IMR-90 (cell line): ENCODE measurements at regions not wholly inside any gene's neighbourhood (a gene's known extent, or its start where the extent isn't known, plus 50 kb on each side); places are given as distances from the start of the nearest gene placed in this dataset.

ENCODE experiments used
- ATAC-seq: fragments of 200-7000 bp; cut with Tn5 transposase; 2 replicates; pipeline ENCODE4 v1.9.1; 2020; ENCODE audit warnings: low read depth, mild to moderate bottlenecking, moderate library complexity
- BruUV-seq: library from RNA; stranded (reverse); fragments of 400-500 nt; replicated peaks from 2 replicates; lab custom pipeline; 2021; lab: Mats Ljungman, UMichigan
- CTCF ChIA-PET: fragments of 300-600 bp; formaldehyde crosslinking; extraction: SDS; loops from one replicate; lab custom pipeline; 2021; ENCODE audit warnings: antibody characterized with exemption; lab: Yijun Ruan, JAX
- POLR2A ChIA-PET: fragments of 300-600 bp; sonication (Branson Sonifier 250); formaldehyde crosslinking; loops from one replicate; lab custom pipeline; 2022; ENCODE audit warnings: antibody characterized with exemption; ENCODE audit not compliant: unreplicated experiment; lab: Charles Lee
- DNase-seq: peaks from one replicate; pipeline ENCODE4 v3.0.0; 2013
- H2AFZ ChIP-seq: replicated peaks from 2 replicates; pipeline ENCODE3; 2013; ENCODE audit warnings: low read length, mild to moderate bottlenecking; ENCODE audit not compliant: poor library complexity
- H2AK5ac ChIP-seq: 2 replicates; pipeline ENCODE4 v1.6.1; 2013; ENCODE audit warnings: low read depth, low read length, inconsistent platforms
- H2AK9ac ChIP-seq: replicated peaks from 2 replicates; pipeline ENCODE3; 2013; ENCODE audit warnings: mild to moderate bottlenecking, low read depth, low read length, moderate library complexity; ENCODE audit not compliant: poor library complexity
- H2BK120ac ChIP-seq: 2 replicates; pipeline ENCODE4 v1.6.1; 2013; ENCODE audit warnings: low read depth, low read length, inconsistent platforms
- H2BK15ac ChIP-seq: 3 replicates; pipeline ENCODE4 v1.6.1; 2013; ENCODE audit warnings: low read depth, low read length, inconsistent platforms
- H2BK20ac ChIP-seq: 2 replicates; pipeline ENCODE4 v1.6.1; 2013; ENCODE audit warnings: low read depth, mild to moderate bottlenecking, inconsistent platforms, low read length, moderate library complexity
- H2BK5ac ChIP-seq: 2 replicates; pipeline ENCODE4 v1.6.1; 2013; ENCODE audit warnings: mild to moderate bottlenecking, low read depth, low read length, inconsistent platforms; ENCODE audit not compliant: poor library complexity, severe bottlenecking
- H3K14ac ChIP-seq: replicated peaks from 2 replicates; pipeline ENCODE4 v1.6.1; 2013; ENCODE audit warnings: low read depth, low read length, inconsistent platforms
- H3K18ac ChIP-seq: 2 replicates; pipeline ENCODE4 v1.6.1; 2013; ENCODE audit warnings: low read depth, low read length, control low read depth
- H3K23ac ChIP-seq: 2 replicates; pipeline ENCODE4 v1.6.1; 2013; ENCODE audit warnings: low read depth, low read length, inconsistent platforms
- H3K27ac ChIP-seq: 2 replicates; pipeline ENCODE4 v1.5.1; 2013; ENCODE audit warnings: mild to moderate bottlenecking, control low read depth, low read length; ENCODE audit not compliant: insufficient read depth
- H3K27me3 ChIP-seq: 2 replicates; pipeline ENCODE4 v1.6.1; 2013; ENCODE audit warnings: low read length; ENCODE audit not compliant: control insufficient read depth, insufficient read depth
- H3K36me3 ChIP-seq: 2 replicates; pipeline ENCODE4 v1.6.1; 2013; ENCODE audit warnings: low read length, mixed read lengths; ENCODE audit not compliant: control insufficient read depth, insufficient read depth
- H3K4ac ChIP-seq: 2 replicates; pipeline ENCODE4 v1.6.1; 2013; ENCODE audit warnings: low read depth, low read length, inconsistent platforms
- H3K4me1 ChIP-seq: 2 replicates; pipeline ENCODE4 v1.6.1; 2013; ENCODE audit warnings: low read length, mixed read lengths; ENCODE audit not compliant: control insufficient read depth, insufficient read depth
- H3K4me2 ChIP-seq: 2 replicates; pipeline ENCODE4 v1.6.1; 2013; ENCODE audit warnings: low read depth, mild to moderate bottlenecking, control low read depth, low read length, moderate library complexity
- H3K4me3 ChIP-seq: 2 replicates; pipeline ENCODE4 v1.5.1; 2013; ENCODE audit warnings: low read depth, mild to moderate bottlenecking, control low read depth, low read length, moderate library complexity; ENCODE audit not compliant: insufficient read depth
- H3K56ac ChIP-seq: 2 replicates; pipeline ENCODE4 v1.6.1; 2013; ENCODE audit warnings: low read length, inconsistent platforms; ENCODE audit not compliant: insufficient read depth; ENCODE audit errors: extremely low read depth
- H3K79me1 ChIP-seq, 2 experiments: 2 replicates each; pipeline ENCODE4 v1.6.1; 2013; ENCODE audit warnings: low read length in 2 of 2, inconsistent platforms in 1 of 2, low read depth in 1 of 2
- H3K9ac ChIP-seq: 2 replicates; pipeline ENCODE4 v1.6.1; 2013; ENCODE audit warnings: low read depth, low read length, control low read depth
- H3K9me1 ChIP-seq: 2 replicates; pipeline ENCODE4 v1.6.1; 2013; ENCODE audit warnings: low read length, inconsistent platforms; ENCODE audit not compliant: insufficient read depth
- H3K9me3 ChIP-seq: 2 replicates; pipeline ENCODE4 v1.6.1; 2013; ENCODE audit warnings: low read length; ENCODE audit not compliant: control insufficient read depth, insufficient read depth
- H4K20me1 ChIP-seq: 2 replicates; pipeline ENCODE4 v1.6.1; 2013; ENCODE audit warnings: low read length, inconsistent platforms; ENCODE audit not compliant: insufficient read depth
- H4K5ac ChIP-seq: 2 replicates; pipeline ENCODE4 v1.6.1; 2013; ENCODE audit warnings: mild to moderate bottlenecking, low read depth, low read length, control low read depth
- H4K8ac ChIP-seq, 2 experiments: 2 replicates each; pipeline ENCODE4 v1.6.1; 2013; ENCODE audit warnings: low read depth in 2 of 2, low read length in 2 of 2, control low read depth in 1 of 2, inconsistent platforms in 1 of 2
- H4K91ac ChIP-seq: 2 replicates; pipeline ENCODE4 v1.6.1; 2013; ENCODE audit warnings: low read depth, low read length, inconsistent platforms; ENCODE audit not compliant: insufficient read depth
- CEBPB ChIP-seq: IDR thresholded peaks from 2 replicates; pipeline ENCODE4 v1.6.1; 2012; ENCODE audit warnings: low read depth, low read length, improper control_type of control experiment
- CTCF ChIP-seq: conservative IDR thresholded peaks from 2 replicates; pipeline ENCODE4 v1.5.1; 2012; ENCODE audit warnings: mild to moderate bottlenecking, low read depth, low read length, improper control_type of control experiment
- MAZ ChIP-seq: IDR thresholded peaks from 2 replicates; pipeline ENCODE4 v1.6.1; 2012; ENCODE audit warnings: low read depth, mild to moderate bottlenecking, low read length, improper control_type of control experiment, moderate library complexity, borderline replicate concordance
- RAD21 ChIP-seq: IDR thresholded peaks from 2 replicates; pipeline ENCODE4 v1.6.1; 2012; ENCODE audit warnings: low read length, improper control_type of control experiment
- RFX5 ChIP-seq: IDR thresholded peaks from 2 replicates; pipeline ENCODE4 v1.8.0; 2012; ENCODE audit warnings: low read depth, mild to moderate bottlenecking, low read length, moderate library complexity
- dilution Hi-C: fragments of 300-500 bp; cut with HindIII; formaldehyde crosslinking; loops from one replicate; pipeline ENCODE4 v1.14.3; 2018; ENCODE audit warnings: low sequenced_read_pairs; ENCODE audit not compliant: unreplicated experiment
- in situ Hi-C: fragments of 300-500 bp; cut with MboI; formaldehyde crosslinking; loops from 3 replicates; pipeline ENCODE4 v1.14.3; 2019; ENCODE audit warnings: low sequenced_read_pairs, inconsistent platforms, mixed read lengths
- intact Hi-C: fragments of 100-400 bp; cut with micrococcal nuclease; formaldehyde crosslinking; loops from 2 replicates; pipeline ENCODE4 v1.10.0; 2022

GRCh38 chr5:101143526-101143925 is 240.4 kb upstream of the ST8SIA4 start:
- no peak overlapping the region for H3K4ac ChIP-seq
- H4K5ac ChIP-seq, result no peak overlapping the region
- no peaks in the 10 kb centered on the region for H3K9me3 ChIP-seq
- H4K20me1 ChIP-seq, result no peaks in the 10 kb centered on the region
- no peak overlapping the region for H3K23ac ChIP-seq
- no peak overlapping the region for H3K27ac ChIP-seq
- no peak overlapping the region for H3K9ac ChIP-seq
- no peak overlapping the region for H2AK9ac ChIP-seq
- CTCF ChIA-PET, result no interaction called here
- ATAC-seq, result no peak
- no peak overlapping the region for H3K56ac ChIP-seq
- no peak overlapping the region for H3K14ac ChIP-seq
- H3K27me3 ChIP-seq, result no peaks in the 10 kb centered on the region
- H2AFZ ChIP-seq, result no peak overlapping the region
- H3K4me3 ChIP-seq, result no peak overlapping the region
- POLR2A ChIA-PET, result no interaction called here
- H3K4me2 ChIP-seq, result no peak overlapping the region
- no peak overlapping the region for H2AK5ac ChIP-seq
- intact Hi-C loops (no loop called here), dilution Hi-C loops (no loop called here), in situ Hi-C loops (no loop called here)
- H3K36me3 ChIP-seq, result no peaks in the 10 kb centered on the region
- DNase-seq, result no peak
- H3K18ac ChIP-seq, result no peak overlapping the region
- no peaks in the 10 kb centered on the region for H3K79me1 ChIP-seq
- H2BK15ac ChIP-seq, result no peak overlapping the region
- BruUV-seq, result no TSS peak
- no peak overlapping the region for H2BK20ac ChIP-seq
- H2BK120ac ChIP-seq, result no peak overlapping the region
- no peak overlapping the region for H4K91ac ChIP-seq
- H3K4me1 ChIP-seq, result no peaks in the 10 kb centered on the region
- H3K9me1 ChIP-seq, result no peaks in the 10 kb centered on the region
- H2BK5ac ChIP-seq, result no peak overlapping the region
- TF ChIP-seq RFX5 (no peak), CEBPB (no peak), MAZ (no peak), CTCF (no peak), RAD21 (no peak)
- H4K8ac ChIP-seq, result no peak overlapping the region
